SK-N-SH treated with all-trans-retinoic acid at 6 μM for 48 hours (cell line): ENCODE measurements at regions not wholly inside any gene's neighbourhood (a gene's known extent, or its start where the extent isn't known, plus 50 kb on each side); places are given as distances from the start of the nearest gene placed in this dataset.

Source experiments
- ATAC-seq: fragments of 200-7000 bp; cut with Tn5 transposase; 3 replicates; pipeline ENCODE4 v1.9.1; 2020; ENCODE audit warnings: mild to moderate bottlenecking, moderate library complexity
- ARNTL ChIP-seq: fragments of 450-650 bp; formaldehyde crosslinking; IDR thresholded peaks from 2 replicates; pipeline ENCODE4 v1.5.0; 2020; ENCODE audit warnings: low read depth, mild to moderate bottlenecking, moderate library complexity, borderline replicate concordance
- BACH2 ChIP-seq: fragments of 250-450 bp; sonication (Bioruptor Pico); IDR thresholded peaks from 2 replicates; pipeline ENCODE4 v1.9.0; 2021; ENCODE audit warnings: mild to moderate bottlenecking, borderline replicate concordance
- CREB5 ChIP-seq: fragments of 250-450 bp; sonication (Bioruptor Pico); IDR thresholded peaks from 2 replicates; pipeline ENCODE4 v1.5.1; 2020; ENCODE audit warnings: low read depth, mild to moderate bottlenecking, moderate library complexity
- CSDC2 ChIP-seq: fragments of 250-450 bp; sonication (Bioruptor Pico); IDR thresholded peaks from 2 replicates; pipeline ENCODE4 v1.5.0; 2020; ENCODE audit warnings: mild to moderate bottlenecking, moderate library complexity
- ESRRG ChIP-seq: fragments of 250-450 bp; sonication (Bioruptor Pico); IDR thresholded peaks from 2 replicates; pipeline ENCODE4 v1.6.1; 2021; ENCODE audit warnings: mild to moderate bottlenecking
- ISL1 ChIP-seq: fragments of 250-450 bp; sonication (Bioruptor Pico); IDR thresholded peaks from 2 replicates; pipeline ENCODE4 v2.1.2; 2022; ENCODE audit warnings: mild to moderate bottlenecking, moderate library complexity
- OSR1 ChIP-seq: fragments of 250-450 bp; sonication (Bioruptor Pico); IDR thresholded peaks from 2 replicates; pipeline ENCODE4 v1.8.0; 2022; ENCODE audit warnings: moderate library complexity, mild to moderate bottlenecking, inconsistent platforms
- PATZ1 ChIP-seq: fragments of 250-450 bp; sonication (Bioruptor Pico); IDR thresholded peaks from 2 replicates; pipeline ENCODE4 v1.8.0; 2020; ENCODE audit warnings: mild to moderate bottlenecking, moderate library complexity, borderline replicate concordance
- POU6F1 ChIP-seq: fragments of 250-450 bp; sonication (Bioruptor Pico); IDR thresholded peaks from 2 replicates; pipeline ENCODE4 v1.8.0; 2021; ENCODE audit warnings: low read depth, mild to moderate bottlenecking, moderate library complexity, borderline replicate concordance
- PPARA ChIP-seq: fragments of 250-450 bp; sonication (Bioruptor Pico); IDR thresholded peaks from 2 replicates; pipeline ENCODE4 v1.5.0; 2020; ENCODE audit warnings: mild to moderate bottlenecking, borderline replicate concordance
- RARB ChIP-seq: fragments of 250-450 bp; sonication (Bioruptor Pico); IDR thresholded peaks from 2 replicates; pipeline ENCODE4 v1.8.0; 2021; ENCODE audit warnings: mild to moderate bottlenecking, moderate library complexity
- SNAI2 ChIP-seq: fragments of 250-450 bp; sonication (Bioruptor Pico); IDR thresholded peaks from 2 replicates; pipeline ENCODE4 v1.5.0; 2020; ENCODE audit warnings: mild to moderate bottlenecking, moderate library complexity
- TCF4 ChIP-seq: fragments of 250-450 bp; sonication (Bioruptor Pico); IDR thresholded peaks from 2 replicates; pipeline ENCODE4 v1.8.0; 2021; ENCODE audit warnings: mild to moderate bottlenecking, moderate library complexity, borderline replicate concordance
- TOX ChIP-seq: fragments of 250-450 bp; sonication (Bioruptor Pico); IDR thresholded peaks from 2 replicates; pipeline ENCODE4 v1.8.0; 2021; ENCODE audit warnings: mild to moderate bottlenecking, moderate library complexity, borderline replicate concordance
- TSHZ2 ChIP-seq: fragments of 250-450 bp; sonication (Bioruptor Pico); IDR thresholded peaks from 2 replicates; pipeline ENCODE4 v1.5.0; 2020; ENCODE audit warnings: mild to moderate bottlenecking, moderate library complexity
- ZC3H10 ChIP-seq: fragments of 250-450 bp; sonication (Bioruptor Pico); IDR thresholded peaks from 2 replicates; pipeline ENCODE4 v1.5.1; 2021; ENCODE audit warnings: mild to moderate bottlenecking, moderate library complexity
- ZFP3 ChIP-seq: fragments of 250-450 bp; sonication (Bioruptor Pico); IDR thresholded peaks from 2 replicates; pipeline ENCODE4 v1.5.0; 2020; ENCODE audit warnings: mild to moderate bottlenecking, moderate library complexity
- ZFP30 ChIP-seq: fragments of 450-650 bp; formaldehyde crosslinking; IDR thresholded peaks from 2 replicates; pipeline ENCODE4 v1.5.0; 2022; ENCODE audit warnings: mild to moderate bottlenecking, moderate library complexity
- ZNF565 ChIP-seq: fragments of 450-650 bp; formaldehyde crosslinking; conservative IDR thresholded peaks from 2 replicates; pipeline ENCODE4 v1.5.0; 2020; ENCODE audit warnings: low read depth, mild to moderate bottlenecking, moderate library complexity
- ZNF70 ChIP-seq: fragments of 450-650 bp; formaldehyde crosslinking; IDR thresholded peaks from 2 replicates; pipeline ENCODE4 v1.5.0; 2020; ENCODE audit warnings: mild to moderate bottlenecking, moderate library complexity
- TF ChIP-seq, protein P1 (sequence below): fragments of 250-450 bp; sonication (Bioruptor Pico); IDR thresholded peaks from 2 replicates; pipeline ENCODE4 v1.5.1; 2021; ENCODE audit warnings: mild to moderate bottlenecking, moderate library complexity

- TF ChIP-seq CSDC2 (CRISPR knock-in tag) = no peak
These were observed 652.6 kb upstream of the BCHE start (continued) for GRCh38 chr3:166489826-166490225.

DNA sequence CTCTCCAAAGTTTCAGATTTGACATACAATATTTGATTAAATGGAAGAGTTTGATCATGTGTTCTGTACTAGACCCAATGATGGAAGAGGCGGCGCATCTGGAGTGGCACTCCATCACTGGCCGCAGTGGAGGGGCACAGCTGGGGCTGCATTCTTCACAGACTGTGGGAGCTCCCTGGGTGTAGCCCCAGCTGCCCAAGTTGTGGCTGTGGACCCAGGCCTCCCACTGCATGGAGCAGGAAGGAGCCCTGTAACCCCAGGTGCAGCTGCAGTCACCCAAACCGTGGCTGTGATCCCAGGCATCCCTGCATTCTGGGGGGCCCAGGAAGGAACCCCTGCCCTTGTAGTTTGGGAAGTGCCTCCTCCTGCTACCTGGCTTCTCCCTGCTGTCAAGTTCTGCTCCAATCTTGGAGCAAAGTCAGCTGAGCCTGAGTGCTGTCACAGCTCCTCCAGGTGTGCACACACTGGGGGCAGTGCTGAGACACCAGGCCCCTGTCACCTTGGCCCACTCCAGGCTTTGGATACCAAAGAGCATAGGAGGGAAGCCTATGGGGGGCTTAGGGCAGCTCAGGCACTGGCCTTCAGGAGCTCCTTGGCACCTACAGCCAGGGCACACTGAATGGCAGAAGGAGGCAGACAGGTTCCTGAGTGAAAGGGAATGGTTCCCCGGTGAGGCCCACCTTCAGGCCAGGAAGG lies 651.9 kb upstream of the BCHE start:
- no peak for TF ChIP-seq ZFP30 (CRISPR knock-in tag)
- TF ChIP-seq, protein P1, sequence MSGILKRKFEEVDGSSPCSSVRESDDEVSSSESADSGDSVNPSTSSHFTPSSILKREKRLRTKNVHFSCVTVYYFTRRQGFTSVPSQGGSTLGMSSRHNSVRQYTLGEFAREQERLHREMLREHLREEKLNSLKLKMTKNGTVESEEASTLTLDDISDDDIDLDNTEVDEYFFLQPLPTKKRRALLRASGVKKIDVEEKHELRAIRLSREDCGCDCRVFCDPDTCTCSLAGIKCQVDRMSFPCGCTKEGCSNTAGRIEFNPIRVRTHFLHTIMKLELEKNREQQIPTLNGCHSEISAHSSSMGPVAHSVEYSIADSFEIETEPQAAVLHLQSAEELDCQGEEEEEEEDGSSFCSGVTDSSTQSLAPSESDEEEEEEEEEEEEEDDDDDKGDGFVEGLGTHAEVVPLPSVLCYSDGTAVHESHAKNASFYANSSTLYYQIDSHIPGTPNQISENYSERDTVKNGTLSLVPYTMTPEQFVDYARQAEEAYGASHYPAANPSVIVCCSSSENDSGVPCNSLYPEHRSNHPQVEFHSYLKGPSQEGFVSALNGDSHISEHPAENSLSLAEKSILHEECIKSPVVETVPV = no peak
- no peak for TF ChIP-seq TOX (CRISPR knock-in tag)
- no peak for TF ChIP-seq ARNTL (CRISPR knock-in tag)
- no peak for TF ChIP-seq ZFP3 (CRISPR knock-in tag)
- TF ChIP-seq ZNF70 = no peak
- TF ChIP-seq ZNF565 (CRISPR knock-in tag) = no peak
- no peak for TF ChIP-seq TCF4 (CRISPR knock-in tag)
- TF ChIP-seq CREB5 = no peak
- TF ChIP-seq SNAI2 = no peak
- TF ChIP-seq POU6F1 (CRISPR knock-in tag) = no peak
- TF ChIP-seq OSR1 (CRISPR knock-in tag) = no peak
- no peak for TF ChIP-seq RARB (CRISPR knock-in tag)
- no peak for TF ChIP-seq PATZ1 (CRISPR knock-in tag)
- no peak for TF ChIP-seq ISL1 (CRISPR knock-in tag)
- no peak for TF ChIP-seq CSDC2 (CRISPR knock-in tag)
- TF ChIP-seq ESRRG (CRISPR knock-in tag) = no peak
- no peak for TF ChIP-seq PPARA
- no peak for TF ChIP-seq BACH2
- no peak for ATAC-seq

DNA sequence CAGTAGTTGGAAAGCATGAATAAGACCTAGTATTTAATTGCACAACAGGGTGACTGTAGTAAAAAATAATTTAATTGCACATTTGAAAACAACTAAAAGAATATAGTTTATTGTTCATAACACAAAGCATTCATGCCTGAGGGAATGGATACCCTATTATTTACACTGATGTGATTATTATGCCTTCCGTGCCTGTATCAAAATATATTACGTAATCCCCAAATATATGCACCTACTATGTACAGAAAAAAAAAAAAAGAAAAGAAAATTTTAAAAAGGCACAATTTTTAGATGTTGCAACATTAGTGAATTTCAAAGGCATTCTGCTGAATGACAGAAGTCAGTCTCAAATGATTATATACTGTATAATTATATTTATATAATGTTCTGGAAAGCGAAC lies 647.2 kb upstream of the BCHE start:
- TF ChIP-seq, protein P1 = no peak
- no peak for TF ChIP-seq ZFP3 (CRISPR knock-in tag)
- TF ChIP-seq OSR1 (CRISPR knock-in tag) = no peak
- TF ChIP-seq PATZ1 (CRISPR knock-in tag) = no peak
- no peak for TF ChIP-seq ISL1 (CRISPR knock-in tag)
- TF ChIP-seq TSHZ2 (CRISPR knock-in tag) = no peak
- no peak for TF ChIP-seq CSDC2 (CRISPR knock-in tag)
- TF ChIP-seq ZFP30 (CRISPR knock-in tag) = no peak
- no peak for TF ChIP-seq ESRRG (CRISPR knock-in tag)
- TF ChIP-seq ZNF565 (CRISPR knock-in tag) = no peak
- no peak for TF ChIP-seq SNAI2
- no peak for TF ChIP-seq ZC3H10 (CRISPR knock-in tag)
- TF ChIP-seq POU6F1 (CRISPR knock-in tag) = no peak
- no peak for TF ChIP-seq BACH2
- TF ChIP-seq ARNTL (CRISPR knock-in tag) = no peak
- TF ChIP-seq RARB (CRISPR knock-in tag) = no peak
- TF ChIP-seq, all 23 proteins: peak for 0
- no peak for ATAC-seq
